ENCODE measurements at regions not wholly inside any gene's neighbourhood (a gene's known extent, or its start where the extent isn't known, plus 50 kb on each side); places are given as distances from the start of the nearest gene placed in this dataset.

GRCh38 chr17:73955616-73956015 lies 247.9 kb upstream of the RPL38 start:
- DNase-seq (ENCODE audit: low spot score) = no peak

- no peak for DNase-seq (ENCODE audit: low spot score)
Observed at GRCh38 chr17:73956169-73956568, 247.3 kb upstream of the RPL38 start.

GRCh38 chr17:73956595-73957465 lies 246.6 kb upstream of the RPL38 start:
- DNase-seq (ENCODE audit: low spot score) = peak; percentile 35

- no peak for DNase-seq (ENCODE audit: low spot score)
Observed at GRCh38 chr17:73957564-73957963, 245.9 kb upstream of the RPL38 start.

GRCh38 chr17:73958453-73958852 lies 245.0 kb upstream of the RPL38 start:
- no peak for DNase-seq (ENCODE audit: low spot score)

GRCh38 chr17:73960469-73960868 lies 243.0 kb upstream of the RPL38 start:
- DNase-seq (ENCODE audit: low spot score) = no peak

GRCh38 chr17:73962308-73962707 lies 241.2 kb upstream of the RPL38 start:
- DNase-seq (ENCODE audit: low spot score) = no peak

GRCh38 chr17:73968680-73969079 lies 234.8 kb upstream of the RPL38 start:
- DNase-seq (ENCODE audit: low spot score) = no peak

GRCh38 chr17:73969956-73970355 lies 233.5 kb upstream of the RPL38 start:
- no peak for DNase-seq (ENCODE audit: low spot score)

GRCh38 chr17:73971127-73971526 lies 232.4 kb upstream of the RPL38 start:
- no peak for DNase-seq (ENCODE audit: low spot score)

GRCh38 chr17:73972056-73972455 lies 231.4 kb upstream of the RPL38 start:
- DNase-seq (ENCODE audit: low spot score) = no peak

- no peak for DNase-seq (ENCODE audit: low spot score)
Observed at GRCh38 chr17:73972901-73973300, 230.6 kb upstream of the RPL38 start.

- DNase-seq (ENCODE audit: low spot score) = no peak
Observed at GRCh38 chr17:73973586-73974409, 229.7 kb upstream of the RPL38 start.

GRCh38 chr17:73974536-73974935 lies 228.9 kb upstream of the RPL38 start:
- DNase-seq (ENCODE audit: low spot score) = no peak

- no peak for DNase-seq (ENCODE audit: low spot score)
Observed at GRCh38 chr17:73976147-73976546, 227.3 kb upstream of the RPL38 start.

- DNase-seq (ENCODE audit: low spot score) = no peak
Observed at GRCh38 chr17:73976676-73977521, 226.6 kb upstream of the RPL38 start.

- DNase-seq (ENCODE audit: low spot score) = no peak
Observed at GRCh38 chr17:73980517-73980916, 223.0 kb upstream of the RPL38 start.

- DNase-seq (ENCODE audit: low spot score) = no peak
Observed at GRCh38 chr17:73982871-73983270, 220.6 kb upstream of the RPL38 start.

- no peak for DNase-seq (ENCODE audit: low spot score)
Observed at GRCh38 chr17:73983621-73984400, 219.7 kb upstream of the RPL38 start.

- DNase-seq (ENCODE audit: low spot score) = no peak
Observed at GRCh38 chr17:73984941-73985340, 218.5 kb upstream of the RPL38 start.

- DNase-seq (ENCODE audit: low spot score) = no peak
Observed at GRCh38 chr17:73985466-73986015, 217.9 kb upstream of the RPL38 start.

All from CD4-positive, alpha-beta T cell treated with Interleukin-6 at 100 ng/mL for 8 hours (primary cell).